Activated gamma-delta T cell (primary cell): ENCODE measurements at regions not wholly inside any gene's neighbourhood (a gene's known extent, or its start where the extent isn't known, plus 50 kb on each side); places are given as distances from the start of the nearest gene placed in this dataset.

Source experiments
- DNase-seq: peaks from one replicate; lab custom pipeline; 2025; lab: John Stamatoyannopoulos, UW

GRCh38 chr13:107475753-107476453 is 739.4 kb downstream of the LIG4 start:
- DNase-seq, result no peak

DNA sequence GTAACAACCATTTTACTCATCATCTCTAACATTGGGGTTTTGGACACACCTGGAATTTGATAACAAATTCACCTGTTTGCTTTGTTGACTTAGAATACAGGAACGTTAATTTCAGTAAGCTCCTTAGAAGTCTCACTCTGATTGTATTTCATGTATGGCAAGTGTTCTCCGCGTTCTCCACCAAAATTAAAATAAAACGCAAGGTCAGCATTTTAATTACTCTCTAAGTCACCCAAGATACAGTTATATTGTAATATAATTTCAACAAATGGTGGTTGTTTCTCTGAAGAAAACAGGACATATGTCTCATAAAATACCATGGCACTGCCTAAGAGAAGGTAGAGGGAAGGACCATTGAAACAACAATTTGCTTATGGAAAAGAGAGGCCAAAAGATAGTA is 742.1 kb downstream of the LIG4 start:
- no peak for DNase-seq

DNA sequence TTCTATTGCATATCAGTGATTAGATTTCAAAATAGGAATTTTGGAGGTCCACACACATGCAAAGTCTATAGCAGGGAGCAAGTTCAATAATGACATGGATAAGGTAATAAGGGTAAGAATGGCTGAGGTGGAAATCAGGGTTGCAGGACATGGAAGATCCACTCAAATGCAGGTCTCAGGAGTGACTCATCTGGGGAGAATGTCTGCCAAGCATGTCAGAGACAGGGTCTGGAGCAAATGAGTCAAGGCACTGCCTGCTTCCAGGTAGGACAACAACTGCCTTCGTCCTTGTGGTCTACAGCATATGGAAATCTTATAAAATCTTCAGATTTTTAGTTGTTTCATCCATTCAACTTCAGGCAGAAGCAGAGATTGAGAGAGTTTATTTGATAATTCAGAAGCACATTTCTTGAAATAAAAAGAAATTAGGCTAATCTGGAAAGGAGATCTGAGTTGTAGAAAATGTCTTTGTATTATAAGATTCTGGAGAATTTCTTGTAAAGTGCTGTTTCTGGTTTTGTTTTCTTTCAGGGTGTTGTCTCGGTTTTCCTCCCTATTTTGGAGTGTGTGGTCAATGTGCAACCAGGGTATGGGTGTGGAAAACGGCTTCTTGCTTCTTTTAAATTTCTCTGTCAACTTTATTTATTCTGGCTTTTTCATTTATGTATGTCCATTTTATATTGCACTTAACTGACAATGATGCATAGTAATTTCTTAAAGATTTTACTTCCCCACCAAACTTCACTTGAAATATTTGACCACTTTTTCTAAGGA is 748.8 kb downstream of the LIG4 start:
- no peak for DNase-seq

DNA sequence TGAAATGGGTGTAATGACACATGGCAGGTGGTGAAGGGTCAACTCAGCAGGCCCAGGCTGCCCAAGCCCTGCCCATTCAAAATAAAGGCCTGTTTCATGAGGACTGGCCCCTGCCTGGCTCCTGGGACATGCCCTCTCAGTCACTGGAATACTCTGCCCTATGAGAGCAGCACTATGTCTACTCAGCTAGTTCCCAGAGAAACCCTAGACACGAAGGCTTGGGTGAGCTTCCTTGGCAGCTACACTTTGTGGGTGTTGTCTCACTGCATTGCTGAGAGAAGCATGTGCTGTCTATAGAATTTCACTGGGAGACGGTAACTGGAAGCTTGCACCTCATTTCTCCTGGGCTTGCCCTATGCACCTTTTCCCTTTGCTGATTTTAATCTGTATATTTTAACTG is 752.8 kb downstream of the LIG4 start:
- no peak for DNase-seq

GRCh38 chr13:107461751-107462150 is 753.6 kb downstream of the LIG4 start:
- no peak for DNase-seq

DNA sequence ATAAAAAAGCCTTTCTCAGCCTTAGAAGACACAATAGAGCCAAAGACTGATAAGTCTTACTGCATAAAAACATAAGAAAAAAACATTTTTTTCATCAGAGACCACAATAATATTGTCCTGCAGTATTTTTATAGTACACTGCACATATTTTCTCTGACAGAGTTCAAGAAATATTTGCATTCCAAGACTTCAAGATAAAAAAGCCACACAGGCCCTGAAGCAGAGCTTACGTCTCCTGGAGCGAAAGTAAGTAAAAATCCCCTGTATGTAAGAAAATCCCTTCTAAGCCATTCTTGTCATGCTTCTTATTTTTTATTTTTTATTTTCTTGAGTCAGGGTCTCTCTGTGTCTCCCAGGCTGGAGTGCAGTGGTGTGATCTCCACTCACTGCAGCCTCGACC is 755.9 kb downstream of the LIG4 start:
- no peak for DNase-seq

- DNase-seq, result no peak
Observed at GRCh38 chr13:107458269-107458668, 757.1 kb downstream of the LIG4 start.

DNA sequence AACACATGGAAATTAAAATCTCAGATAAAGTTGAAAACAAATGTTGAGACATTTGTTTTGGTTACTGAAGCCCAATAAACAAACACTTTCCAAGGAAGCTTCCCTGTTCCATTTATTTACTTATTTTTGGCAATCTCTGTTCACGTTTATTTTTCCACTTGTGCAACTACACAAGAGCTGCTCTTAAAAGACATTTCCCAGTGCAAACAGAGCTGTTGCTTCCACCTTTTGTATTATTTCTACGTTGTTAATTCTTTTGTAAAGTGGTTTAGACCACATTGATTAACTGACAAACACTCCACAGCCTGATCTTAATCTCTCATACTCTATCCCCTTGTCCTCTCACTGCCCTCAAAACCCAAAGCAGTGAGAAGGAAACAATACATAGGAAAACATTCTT is 757.6 kb downstream of the LIG4 start:
- no peak for DNase-seq

DNA sequence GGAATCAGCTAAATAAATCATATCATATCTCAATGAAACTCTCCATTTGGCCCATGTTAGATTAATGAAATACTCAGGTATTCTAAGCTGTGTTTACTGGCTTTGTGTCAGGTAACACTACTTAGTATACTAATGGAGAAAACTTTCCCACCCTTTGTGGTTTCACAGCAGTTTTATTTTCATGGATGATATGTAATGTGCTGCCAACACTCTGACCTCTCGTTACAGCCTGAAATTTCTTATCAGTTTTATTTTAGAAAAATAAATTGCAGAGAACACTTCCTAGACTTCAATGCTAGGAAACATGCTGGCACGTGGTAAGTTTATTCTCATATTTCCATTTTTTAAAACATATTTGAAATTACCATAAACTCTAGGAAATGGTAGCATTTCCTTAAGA is 758.9 kb downstream of the LIG4 start:
- no peak for DNase-seq

DNA sequence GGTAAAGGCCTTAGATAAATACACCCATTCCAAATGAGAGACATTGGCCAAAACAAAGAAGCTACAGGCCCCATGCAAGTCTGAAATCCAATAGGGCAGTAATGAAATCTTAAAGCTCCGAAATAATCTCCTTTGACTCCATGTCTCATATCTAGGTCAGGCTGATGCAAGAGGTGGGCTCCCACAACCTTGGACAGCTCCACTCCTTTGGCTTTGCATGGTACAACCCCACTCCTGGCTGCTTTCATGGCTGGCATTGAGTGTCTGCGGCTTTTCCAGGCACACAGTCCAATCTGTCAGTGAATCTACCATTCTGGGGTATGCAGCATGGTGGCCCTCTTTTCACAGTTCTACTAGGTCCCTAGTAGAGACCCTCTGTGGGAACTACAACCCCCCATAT is 762.5 kb downstream of the LIG4 start:
- no peak for DNase-seq

DNA sequence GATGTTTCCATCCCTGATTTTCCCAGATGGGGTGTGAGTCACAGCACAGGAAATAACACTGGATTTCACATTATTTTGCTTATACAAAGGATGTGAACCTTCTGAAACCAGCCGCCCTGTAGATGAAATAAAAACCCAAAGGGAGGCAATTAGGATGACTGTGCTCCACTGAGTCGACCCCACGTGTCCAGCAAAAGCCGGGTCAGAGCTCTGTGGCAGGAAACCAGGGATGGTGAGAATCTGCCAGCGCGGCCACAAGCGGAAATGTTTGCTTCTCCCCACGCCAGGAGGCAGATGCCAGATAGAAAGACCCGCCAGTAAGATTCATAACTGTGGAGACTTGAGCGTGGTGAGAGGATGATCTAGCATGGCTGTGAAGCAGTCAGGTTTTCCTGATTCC is 764.4 kb downstream of the LIG4 start:
- DNase-seq, result no peak

GRCh38 chr13:107450431-107450830 is 764.9 kb downstream of the LIG4 start:
- no peak for DNase-seq

DNA sequence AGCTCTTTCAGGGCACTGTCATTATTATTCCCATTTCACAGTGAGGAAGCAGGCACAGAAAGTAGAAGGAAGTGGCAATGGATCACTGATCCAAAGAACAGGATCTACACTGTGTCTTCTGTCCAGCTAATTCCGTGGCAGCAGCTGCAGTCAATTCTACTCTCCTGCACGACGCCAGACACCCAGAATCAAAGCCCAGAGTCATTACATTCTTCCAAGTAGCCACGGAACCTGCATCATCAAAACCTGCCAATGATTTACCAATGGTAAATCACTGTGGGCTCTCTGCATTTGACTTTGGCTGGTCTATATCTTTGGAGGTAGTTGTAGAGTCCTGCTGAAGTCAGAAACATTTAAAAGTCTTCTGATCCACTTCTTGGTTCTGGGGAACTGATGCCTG is 767.7 kb downstream of the LIG4 start:
- no peak for DNase-seq

GRCh38 chr13:107441279-107441678 is 774.1 kb downstream of the LIG4 start:
- no peak for DNase-seq

GRCh38 chr13:107438251-107438650 is 777.1 kb downstream of the LIG4 start:
- DNase-seq, result no peak

GRCh38 chr13:107434347-107434746 is 781.0 kb downstream of the LIG4 start:
- DNase-seq, result no peak

- no peak for DNase-seq
Observed at GRCh38 chr13:107427536-107427935, 787.8 kb downstream of the LIG4 start.

GRCh38 chr13:107422421-107422820 is 792.9 kb downstream of the LIG4 start:
- no peak for DNase-seq

DNA sequence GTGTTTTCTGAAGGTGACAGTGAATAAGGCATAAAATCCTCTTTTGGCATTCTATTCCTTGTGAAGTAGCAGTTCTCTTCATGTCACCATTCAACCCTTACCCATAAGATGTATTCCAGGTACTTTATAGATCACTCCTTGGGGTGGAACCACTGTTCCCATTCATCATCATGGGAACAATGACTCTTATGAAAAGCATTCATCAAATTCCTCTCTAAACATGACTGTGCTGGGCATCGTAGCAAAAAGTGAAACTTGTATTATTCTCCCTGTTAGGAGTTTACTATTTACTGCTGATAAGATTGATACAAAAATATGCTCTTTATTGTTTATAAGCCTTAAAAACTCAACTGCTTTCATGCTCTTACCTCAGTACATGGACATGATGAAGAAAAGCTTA is 793.4 kb downstream of the LIG4 start:
- no peak for DNase-seq

DNA sequence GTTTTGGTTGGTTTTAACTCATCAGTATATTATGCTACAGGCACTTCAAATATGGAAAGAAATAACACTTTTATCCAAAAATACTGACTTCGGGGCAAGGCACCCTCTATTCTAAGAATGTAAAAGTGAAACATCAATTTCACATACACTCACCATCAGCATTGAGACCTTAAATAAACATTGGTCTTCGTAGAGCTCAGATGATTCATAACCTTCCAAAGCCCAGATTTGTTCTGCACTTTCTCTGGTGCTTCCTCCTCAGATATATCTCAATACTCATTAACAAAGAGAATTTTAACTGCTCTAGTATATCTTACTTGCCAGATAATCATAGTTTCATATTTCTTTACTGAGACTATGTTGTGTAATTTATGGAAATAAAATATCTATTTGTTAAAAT is 794.3 kb downstream of the LIG4 start:
- DNase-seq, result no peak

DNA sequence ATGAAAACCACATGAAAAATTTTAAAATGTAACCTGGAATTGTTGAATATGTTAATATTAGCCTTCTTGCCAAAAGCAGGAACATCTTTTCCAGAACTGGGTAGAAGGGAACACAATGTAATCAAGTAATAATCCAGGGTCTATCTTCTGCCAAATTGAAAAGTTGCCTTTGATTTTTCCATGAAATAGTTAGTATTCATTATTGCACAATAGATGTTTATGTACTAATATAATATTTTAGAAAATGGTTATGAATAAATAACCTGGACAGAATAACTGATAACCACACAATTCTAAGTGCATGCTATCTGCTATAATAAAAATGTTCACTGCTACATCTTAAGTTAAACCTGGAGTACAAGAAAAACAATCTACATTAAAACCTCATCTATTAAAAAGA is 802.3 kb downstream of the LIG4 start:
- no peak for DNase-seq

DNA sequence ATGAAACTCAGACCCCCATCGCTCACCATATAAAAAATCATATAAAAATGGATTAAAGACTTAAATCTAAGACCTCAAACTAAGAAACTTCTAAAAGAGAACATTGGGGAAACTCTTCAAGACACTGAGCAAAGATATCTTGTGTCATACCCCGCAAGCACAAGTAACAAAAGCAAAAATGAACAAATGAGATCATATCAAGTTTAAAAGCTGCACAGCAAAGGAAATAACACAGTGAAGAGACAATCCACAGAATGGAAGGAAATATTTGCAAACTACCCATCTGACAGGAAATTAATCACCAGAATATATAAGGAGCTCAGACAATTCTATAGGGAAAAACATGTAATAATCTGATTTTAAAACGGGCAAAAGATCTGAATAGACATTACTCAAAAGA is 808.3 kb downstream of the LIG4 start:
- DNase-seq, result no peak

DNA sequence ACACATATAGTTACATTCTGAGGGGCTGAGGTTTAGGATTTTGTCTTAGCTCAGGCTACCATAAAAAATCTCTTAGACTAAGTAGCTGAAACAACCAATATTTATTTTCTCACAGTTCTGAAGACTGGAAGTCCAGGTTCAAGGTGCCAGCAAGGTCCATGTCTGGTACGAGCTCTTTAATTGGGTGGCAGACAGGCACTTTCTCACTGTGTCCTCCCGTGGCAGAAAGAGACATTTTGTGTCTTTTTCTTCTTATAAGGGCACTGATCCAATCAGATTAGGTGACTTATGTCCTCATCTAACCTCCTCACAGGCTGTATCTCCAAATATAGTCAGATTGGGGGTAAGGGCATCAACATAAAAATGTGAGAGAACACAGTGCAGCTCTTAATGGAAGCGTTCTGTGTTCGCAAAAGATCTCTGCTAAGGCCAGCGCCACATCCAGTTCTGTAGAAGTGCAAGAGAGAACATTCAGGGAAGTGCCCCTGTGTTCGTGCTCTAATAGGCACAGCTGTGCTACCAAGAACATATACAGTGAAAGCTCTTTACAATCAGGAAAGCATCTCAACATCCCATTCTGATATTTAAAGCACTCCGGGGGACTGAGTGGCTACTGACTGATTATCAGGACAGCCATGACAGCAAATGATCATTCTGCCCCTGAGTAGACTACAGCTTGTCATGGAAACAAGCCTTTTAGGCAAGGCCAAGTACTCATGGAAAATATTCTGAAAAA is 819.2 kb downstream of the LIG4 start:
- DNase-seq, result no peak
